KMS-11 (cell line): ENCODE measurements at regions not wholly inside any gene's neighbourhood (a gene's known extent, or its start where the extent isn't known, plus 50 kb on each side); places are given as distances from the start of the nearest gene placed in this dataset.
"Not testable (repeated sequence)": the region's sequence is repeated elsewhere in the genome, so short reads cannot be mapped to it uniquely, and the experiment has no call there.

ENCODE experiments used
- H2AFZ ChIP-seq: fragments of 200-600 bp; sonication (generic); 2 replicates; pipeline ENCODE4 v1.6.1; 2016; ENCODE audit warnings: antibody characterized with exemption, mixed run types, low read depth
- H3K27ac ChIP-seq: fragments of 200-600 bp; sonication (generic); 2 replicates; pipeline ENCODE4 v1.6.1; 2016; ENCODE audit warnings: mild to moderate bottlenecking, mixed run types
- H3K27me3 ChIP-seq: fragments of 200-600 bp; sonication (generic); 2 replicates; pipeline ENCODE4 v1.6.1; 2017; ENCODE audit warnings: mild to moderate bottlenecking, low read depth, mixed run types, moderate library complexity; ENCODE audit not compliant: insufficient read depth
- H3K36me3 ChIP-seq: fragments of 200-600 bp; sonication (generic); 2 replicates; pipeline ENCODE4 v1.6.1; 2017; ENCODE audit warnings: mild to moderate bottlenecking, mixed run types; ENCODE audit not compliant: insufficient read depth
- H3K4me1 ChIP-seq: fragments of 200-600 bp; sonication (generic); 2 replicates; pipeline ENCODE4 v1.6.1; 2016; ENCODE audit warnings: mild to moderate bottlenecking, low read depth, mixed run types; ENCODE audit not compliant: poor library complexity, severe bottlenecking
- H3K4me2 ChIP-seq: fragments of 200-600 bp; sonication (generic); 2 replicates; pipeline ENCODE4 v1.7.0; 2016; ENCODE audit warnings: mild to moderate bottlenecking, mixed run types
- H3K4me3 ChIP-seq: fragments of 200-600 bp; sonication (generic); IDR thresholded peaks from 2 replicates; pipeline ENCODE4 v1.6.1; 2017; ENCODE audit warnings: low read depth, low read length, mixed read lengths; ENCODE audit not compliant: insufficient read depth
- H3K79me2 ChIP-seq: fragments of 200-600 bp; sonication (generic); 2 replicates; pipeline ENCODE4 v1.6.1; 2016; ENCODE audit warnings: low read depth, mixed run types; ENCODE audit not compliant: insufficient read depth
- H3K9ac ChIP-seq: fragments of 200-600 bp; sonication (generic); 2 replicates; pipeline ENCODE4 v1.6.1; 2016; ENCODE audit warnings: mild to moderate bottlenecking, mixed run types
- H4K20me1 ChIP-seq: fragments of 200-600 bp; sonication (generic); 2 replicates; pipeline ENCODE4 v1.6.1; 2016; ENCODE audit warnings: mild to moderate bottlenecking, mixed run types; ENCODE audit not compliant: insufficient read depth
- CTCF ChIP-seq: fragments of 200-600 bp; sonication (generic); conservative IDR thresholded peaks from 2 replicates; pipeline ENCODE4 v1.6.1; 2017; ENCODE audit warnings: low read depth, mild to moderate bottlenecking, antibody characterized with exemption, low read length, moderate library complexity, mixed read lengths

GRCh38 chr9:90697808-90698207 is 55.2 kb upstream of the DIRAS2 start:
- Histone ChIP-seq H3K27me3 (no peaks in the 10 kb centered on the region), H3K36me3 (no peaks in the 10 kb centered on the region), H3K27ac (no peak overlapping the region), H3K4me2 (no peak overlapping the region), H3K9ac (no peak overlapping the region), H4K20me1 (no peaks in the 10 kb centered on the region), H2AFZ (no peak overlapping the region), H3K4me1 (no peaks in the 10 kb centered on the region), H3K4me3 (no peak overlapping the region), H3K79me2 (no peaks in the 10 kb centered on the region)
- TF ChIP-seq CTCF: no peak

GRCh38 chr9:90694187-90694586 is 51.6 kb upstream of the DIRAS2 start:
- not testable (repeated sequence) for H4K20me1 ChIP-seq, H3K4me2 ChIP-seq, H3K27me3 ChIP-seq, H3K9ac ChIP-seq, H3K4me1 ChIP-seq, H3K36me3 ChIP-seq, H2AFZ ChIP-seq, H3K27ac ChIP-seq, H3K79me2 ChIP-seq, H3K4me3 ChIP-seq
